NCI-H2196 (cell line): ENCODE measurements at regions not wholly inside any gene's neighbourhood (a gene's known extent, or its start where the extent isn't known, plus 50 kb on each side); places are given as distances from the start of the nearest gene placed in this dataset.
"Not testable (repeated sequence)": the region's sequence is repeated elsewhere in the genome, so short reads cannot be mapped to it uniquely, and the experiment has no call there.

ENCODE experiments used
- DNase-seq: peaks from one replicate; lab custom pipeline; 2025; ENCODE audit not compliant: unreplicated experiment; lab: John Stamatoyannopoulos, UW

GRCh38 chr3:86562090-86562489, 428.9 kb downstream of the VGLL3 start:
- no peak for DNase-seq

GRCh38 chr3:86561215-86561614, 429.7 kb downstream of the VGLL3 start:
- DNase-seq, result no peak

- no peak for DNase-seq
Observed at GRCh38 chr3:86554383-86554782, 436.6 kb downstream of the VGLL3 start.

GRCh38 chr3:86547692-86548091, 443.3 kb downstream of the VGLL3 start:
- no peak for DNase-seq

- no peak for DNase-seq
Observed at GRCh38 chr3:86537171-86537570, 453.8 kb downstream of the VGLL3 start.

GRCh38 chr3:86519819-86520218, 471.1 kb downstream of the VGLL3 start:
- no peak for DNase-seq

- no peak for DNase-seq
Observed at GRCh38 chr3:86481636-86482035, 509.3 kb downstream of the VGLL3 start.

- DNase-seq, result no peak
Observed at GRCh38 chr3:86481031-86481430, 509.9 kb downstream of the VGLL3 start.

- DNase-seq, result no peak
Observed at GRCh38 chr3:86464180-86464579, 526.8 kb downstream of the VGLL3 start.

GRCh38 chr3:86451749-86452148, 539.2 kb downstream of the VGLL3 start:
- no peak for DNase-seq

GRCh38 chr3:86438544-86438943, 552.4 kb downstream of the VGLL3 start:
- DNase-seq, result no peak

- DNase-seq, result no peak
Observed at GRCh38 chr3:86427343-86427742, 563.6 kb downstream of the VGLL3 start.

GRCh38 chr3:86420990-86421739, 569.8 kb downstream of the VGLL3 start:
- no peak for DNase-seq

- DNase-seq, result no peak
Observed at GRCh38 chr3:86418861-86419260, 572.1 kb downstream of the VGLL3 start.

GRCh38 chr3:86416334-86416733, 574.6 kb downstream of the VGLL3 start:
- no peak for DNase-seq

- no peak for DNase-seq
Observed at GRCh38 chr3:86413645-86414044, 577.3 kb downstream of the VGLL3 start.

GRCh38 chr3:86410587-86410986, 580.4 kb downstream of the VGLL3 start:
- DNase-seq, result no peak

GRCh38 chr3:86389759-86390158, 601.2 kb downstream of the VGLL3 start:
- not testable (repeated sequence) for DNase-seq

- no peak for DNase-seq
Observed at GRCh38 chr3:86388820-86389219, 602.1 kb downstream of the VGLL3 start.

GRCh38 chr3:86382556-86382955, 608.4 kb downstream of the VGLL3 start:
- DNase-seq, result no peak

- DNase-seq, result no peak
Observed at GRCh38 chr3:86381247-86381646, 609.7 kb downstream of the VGLL3 start.

GRCh38 chr3:86379280-86379679, 611.7 kb downstream of the VGLL3 start:
- DNase-seq, result no peak

- DNase-seq, result no peak
Observed at GRCh38 chr3:86378829-86379228, 612.1 kb downstream of the VGLL3 start.
